HG03439 (cell line): ENCODE measurements at regions not wholly inside any gene's neighbourhood (a gene's known extent, or its start where the extent isn't known, plus 50 kb on each side); places are given as distances from the start of the nearest gene placed in this dataset.

Experiments
- ATAC-seq: cut with Tn5 transposase; IDR thresholded peaks from one replicate; pipeline ENCODE4 v1.9.1; 2021; ENCODE audit warnings: mild to moderate bottlenecking, moderate library complexity; ENCODE audit not compliant: unreplicated experiment

DNA sequence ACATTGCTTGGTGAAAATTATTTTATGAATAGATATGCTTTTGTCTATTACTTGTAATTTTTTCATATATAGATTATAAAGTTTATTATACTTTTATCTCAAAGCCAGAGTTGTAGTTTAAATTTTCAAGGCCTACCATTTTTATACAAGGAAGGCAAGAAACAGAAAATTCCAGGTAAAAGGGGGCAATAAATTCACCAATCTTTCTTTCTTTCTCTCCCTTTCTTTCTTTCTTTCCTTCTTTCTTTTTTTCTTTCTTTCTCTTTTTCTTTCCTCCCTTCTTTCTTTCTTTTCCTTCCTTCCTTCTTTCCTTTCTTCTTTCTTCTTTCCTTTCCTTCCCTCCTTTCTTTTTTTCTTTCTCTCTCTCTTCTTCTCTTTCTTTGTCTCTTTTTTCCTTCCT, 529.4 kb downstream of the PCDH17 start:
- ATAC-seq: no peak

DNA sequence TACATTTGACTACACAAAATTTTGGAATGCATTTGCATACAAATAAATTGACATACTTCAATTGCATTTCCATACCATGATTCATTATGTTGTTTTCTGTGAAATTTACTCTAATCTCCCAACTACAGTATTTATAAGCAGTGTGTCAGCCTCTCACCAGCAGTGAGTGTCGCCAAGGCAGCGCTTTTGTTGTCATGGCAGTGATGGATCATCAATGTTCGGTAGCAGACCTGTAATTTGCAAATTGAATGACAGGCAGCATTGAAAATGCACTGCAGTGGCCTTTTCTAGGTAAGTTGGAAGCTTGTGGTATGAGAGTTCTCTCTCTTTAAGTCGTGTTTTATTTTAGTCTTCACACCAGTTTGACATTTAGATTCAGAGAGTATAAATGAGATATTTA, 534.1 kb downstream of the PCDH17 start:
- ATAC-seq: no peak

DNA sequence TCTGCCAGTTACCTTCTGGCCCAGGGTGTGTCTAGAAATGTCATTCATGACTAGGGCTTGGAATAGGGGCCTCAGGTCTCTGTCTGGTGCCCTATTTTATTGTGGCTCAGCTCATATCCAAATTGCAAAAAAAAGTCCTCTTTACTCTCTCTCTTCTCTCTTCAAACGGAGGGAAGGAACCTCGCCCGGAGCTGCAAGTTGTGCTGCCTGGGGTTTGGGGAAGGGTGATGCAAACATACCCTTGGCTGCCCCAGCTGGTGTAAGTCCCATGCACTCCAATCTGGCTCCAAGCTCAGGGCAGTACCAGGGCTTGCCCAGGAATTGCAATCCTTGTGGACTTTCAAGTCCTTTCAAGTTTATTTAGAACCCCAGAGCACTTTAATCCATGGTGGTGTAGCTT, 549.6 kb downstream of the PCDH17 start:
- ATAC-seq: no peak

DNA sequence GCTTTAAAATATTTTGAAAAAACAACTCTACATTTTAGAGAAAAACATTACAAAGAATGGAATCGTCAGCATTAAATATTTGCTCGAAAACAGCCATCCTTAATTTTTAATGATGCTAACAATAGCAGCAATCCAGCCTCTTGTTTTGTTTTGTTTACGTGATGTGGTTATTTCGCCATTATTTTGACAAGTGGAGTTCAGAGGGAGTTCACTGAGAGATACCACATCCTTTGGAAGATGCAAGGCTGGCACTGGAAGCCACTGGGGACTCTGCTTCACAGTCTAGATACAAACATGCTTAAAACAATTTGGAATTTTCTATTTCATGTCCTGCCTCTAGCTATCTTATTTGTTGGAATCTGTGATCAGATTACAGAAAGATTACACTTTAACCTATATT, 556.3 kb downstream of the PCDH17 start:
- ATAC-seq: no peak

DNA sequence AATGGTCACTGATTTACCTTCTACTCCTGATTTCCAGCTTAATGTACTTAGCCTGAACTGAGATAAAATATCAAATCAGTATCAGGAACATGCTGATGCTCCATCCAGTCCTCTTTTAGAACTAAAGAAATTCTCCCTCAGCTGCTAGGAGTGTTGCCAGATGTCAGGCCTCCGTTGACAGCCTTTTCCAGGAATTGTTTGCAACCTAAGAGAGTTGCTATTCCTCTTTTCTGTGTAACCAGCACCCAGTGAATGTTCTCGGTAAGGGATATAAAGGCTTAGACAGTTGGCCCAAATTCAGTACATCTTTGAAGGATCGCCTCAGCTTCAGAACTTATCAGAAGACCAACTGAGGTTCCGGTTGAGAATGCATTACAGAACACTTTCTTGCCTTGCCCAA, 559.0 kb downstream of the PCDH17 start:
- ATAC-seq: no peak

DNA sequence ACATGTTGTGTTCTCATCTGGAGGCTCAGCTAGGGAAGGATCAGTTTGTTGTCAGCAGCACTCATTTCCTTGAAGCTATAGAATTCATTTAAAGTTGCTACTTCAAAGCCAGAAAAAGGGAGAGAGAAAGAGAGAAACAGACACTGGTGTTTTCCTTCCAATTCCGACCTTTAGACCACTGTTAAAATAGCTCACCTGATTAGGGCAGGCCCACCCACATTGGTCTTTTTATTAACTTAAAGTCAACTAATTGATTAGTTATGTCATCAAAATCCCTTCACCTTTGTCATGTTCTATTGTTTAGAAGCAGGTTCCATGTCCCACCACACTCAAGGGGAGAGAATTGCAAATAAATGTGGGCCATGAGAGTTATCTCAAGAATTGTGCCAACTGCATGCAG, 560.2 kb downstream of the PCDH17 start:
- ATAC-seq: no peak

DNA sequence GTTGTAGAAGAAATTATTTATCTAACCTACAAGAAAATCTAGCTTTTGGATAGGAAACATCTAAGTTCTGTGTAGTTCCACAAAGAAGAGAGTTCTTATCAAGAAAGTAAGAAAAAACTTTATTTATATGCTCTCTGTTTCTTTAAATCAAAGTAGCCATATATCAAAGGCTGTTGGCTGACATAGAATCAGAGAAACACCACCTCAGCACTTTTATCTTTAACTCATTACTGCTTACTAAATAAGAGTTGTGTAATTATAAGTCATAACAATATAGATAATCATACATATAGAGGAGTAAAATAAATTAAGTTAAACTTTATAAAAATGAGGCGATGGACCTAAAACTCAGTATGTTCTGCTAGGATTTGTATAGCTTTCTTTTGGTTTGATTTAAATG, 570.6 kb downstream of the PCDH17 start:
- ATAC-seq: no peak

DNA sequence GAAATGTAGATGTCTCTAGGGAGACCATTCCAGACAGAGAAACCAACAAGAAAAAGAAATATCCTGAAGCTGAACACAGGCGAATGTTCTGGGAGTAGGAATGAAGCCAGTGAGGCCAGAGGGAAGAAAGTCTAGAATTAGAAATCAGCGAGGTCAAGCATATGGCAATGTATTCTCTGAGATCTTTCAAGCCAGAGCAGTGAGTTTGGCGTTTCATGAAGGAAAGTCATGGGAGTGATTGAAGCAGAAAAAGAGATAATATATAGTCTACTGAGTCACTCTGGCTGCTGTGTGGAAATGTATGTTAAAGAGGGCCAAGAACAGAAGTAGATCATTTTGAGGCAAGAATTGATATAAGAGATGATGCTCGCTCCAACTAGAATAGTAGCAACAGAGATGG, 576.0 kb downstream of the PCDH17 start:
- no peak for ATAC-seq

DNA sequence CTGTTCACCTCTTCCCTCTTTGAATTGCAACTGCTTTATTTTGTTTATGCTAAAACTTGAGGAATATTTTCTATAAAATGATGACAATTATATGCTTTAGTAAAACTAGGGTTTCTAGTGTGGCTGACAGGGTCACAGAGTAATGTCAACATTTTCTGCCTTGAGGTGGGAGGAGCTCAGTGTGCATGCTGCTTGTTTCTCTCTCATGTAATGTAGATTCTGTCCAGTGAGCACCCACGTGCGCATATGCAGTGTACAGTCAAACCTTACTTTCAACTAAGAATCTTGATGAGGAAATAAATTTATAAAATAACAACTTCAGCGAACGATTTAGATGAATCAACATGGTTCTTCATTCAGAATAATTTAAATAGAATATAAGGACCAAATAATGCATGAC, 603.9 kb downstream of the PCDH17 start:
- no peak for ATAC-seq

DNA sequence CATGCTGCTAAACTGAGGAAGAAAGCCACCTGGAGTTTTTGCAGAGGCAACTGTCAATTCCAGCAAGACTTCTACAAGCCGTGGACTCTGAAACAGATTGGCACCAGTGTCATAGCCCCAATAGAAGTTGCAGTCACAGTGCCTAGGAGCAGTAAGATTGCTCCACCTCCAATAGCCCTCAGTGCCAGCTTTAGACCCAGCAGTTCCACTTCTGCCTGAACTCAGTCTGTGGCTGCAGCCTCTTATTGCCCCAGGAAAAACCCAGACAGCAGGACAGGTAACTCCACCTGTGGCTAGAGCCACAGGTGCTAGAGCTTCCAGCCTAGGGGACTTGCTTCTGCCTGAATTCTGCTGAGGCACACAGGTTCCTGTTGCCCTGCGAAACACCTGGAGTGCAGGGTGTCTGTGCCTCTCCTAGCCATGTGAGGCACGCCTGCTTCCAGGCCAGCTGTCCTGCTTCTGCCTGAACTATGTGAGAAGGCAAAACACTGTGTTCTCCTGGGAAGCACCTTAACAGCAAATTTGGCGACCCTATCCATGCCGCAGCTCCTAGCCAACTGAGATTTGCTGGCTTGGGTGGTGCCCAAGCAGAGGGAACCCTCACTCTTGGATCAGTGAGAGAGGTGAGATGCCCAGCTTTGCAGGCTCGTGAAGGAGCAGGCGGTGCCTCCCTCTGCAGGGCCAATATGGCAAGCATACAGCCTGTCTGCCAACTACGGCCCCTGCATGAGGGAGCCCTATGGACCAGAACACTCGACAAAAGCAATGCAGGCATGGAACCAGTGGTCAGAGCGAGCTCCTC, 607.6 kb downstream of the PCDH17 start:
- ATAC-seq: no peak

DNA sequence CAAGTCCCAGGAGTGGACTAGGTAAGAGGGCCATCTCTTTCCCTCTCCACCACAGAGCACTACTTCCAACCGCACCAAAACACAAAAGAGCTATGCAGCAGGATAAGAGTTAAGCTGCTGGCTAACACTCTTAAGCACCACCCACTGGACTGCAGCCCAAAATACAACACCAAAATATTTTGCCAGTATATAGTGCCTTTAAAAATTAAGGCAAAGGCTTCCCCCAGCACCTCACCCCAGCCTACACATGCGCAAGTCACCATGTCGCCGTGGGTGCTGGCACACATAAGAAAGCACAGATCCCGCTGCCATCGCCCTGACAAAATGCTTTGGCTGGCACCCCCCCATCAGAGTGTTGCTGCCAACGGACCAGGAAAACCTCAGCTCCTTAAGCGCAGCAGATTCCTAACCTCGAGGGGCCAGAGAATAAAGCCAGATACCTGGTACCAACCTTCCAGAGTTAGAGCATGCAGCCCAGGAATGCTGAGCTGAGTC, 608.3 kb downstream of the PCDH17 start:
- no peak for ATAC-seq

DNA sequence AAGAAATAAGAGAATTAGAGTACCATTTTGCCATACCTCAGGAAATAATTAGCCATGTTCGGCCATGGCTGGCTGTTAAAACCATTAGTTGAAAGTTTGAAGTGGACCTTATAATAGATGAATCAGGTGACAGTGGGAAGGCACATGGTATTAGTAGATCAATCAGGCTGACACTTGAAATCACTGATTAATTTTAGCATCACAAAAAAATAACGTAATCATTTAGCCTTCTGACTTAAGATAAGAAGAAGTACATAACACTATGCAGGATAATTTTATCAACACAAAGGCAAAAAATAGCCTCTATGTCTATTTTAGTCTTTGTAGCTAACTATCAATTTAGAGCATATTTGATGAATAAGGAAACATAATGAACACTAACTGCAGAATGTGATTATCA, 615.5 kb downstream of the PCDH17 start:
- ATAC-seq: no peak

DNA sequence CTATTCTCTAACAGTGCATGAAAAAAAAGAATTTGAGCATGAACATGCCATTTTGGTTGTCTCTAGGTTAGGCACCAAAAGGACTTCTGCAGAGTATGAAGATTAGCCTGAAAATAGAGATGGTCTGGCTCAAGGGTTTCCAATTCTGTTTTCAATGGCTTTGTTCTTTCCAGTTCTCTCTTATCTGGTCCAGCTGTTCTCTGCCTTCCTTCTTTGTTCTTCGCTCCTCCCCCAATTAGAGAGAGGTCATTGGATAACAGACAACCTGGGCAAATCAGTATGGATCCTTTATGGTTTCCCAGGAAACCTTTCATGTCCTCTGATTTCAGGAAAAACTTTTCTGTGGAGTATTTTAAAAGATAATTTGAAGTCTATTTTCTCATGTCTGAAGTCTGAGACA, 623.4 kb downstream of the PCDH17 start:
- ATAC-seq: no peak

DNA sequence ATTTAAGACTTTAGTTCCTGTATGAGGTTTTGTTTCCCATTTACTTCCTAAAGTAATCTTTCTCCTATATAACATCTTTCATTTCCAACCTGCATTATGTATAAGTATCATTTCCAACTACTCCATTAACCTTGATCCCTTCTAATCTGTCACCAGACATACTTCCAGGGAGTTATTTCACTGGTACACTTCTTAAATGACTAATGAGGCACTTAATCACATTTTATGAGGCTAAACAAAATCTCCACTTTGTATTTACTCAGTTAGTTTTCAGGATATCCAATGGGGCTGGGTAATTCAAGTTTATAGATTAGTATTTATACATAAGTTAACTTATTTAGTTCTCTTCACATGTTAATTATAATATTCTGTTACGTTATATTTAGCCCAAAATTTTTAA, 634.7 kb downstream of the PCDH17 start:
- no peak for ATAC-seq

DNA sequence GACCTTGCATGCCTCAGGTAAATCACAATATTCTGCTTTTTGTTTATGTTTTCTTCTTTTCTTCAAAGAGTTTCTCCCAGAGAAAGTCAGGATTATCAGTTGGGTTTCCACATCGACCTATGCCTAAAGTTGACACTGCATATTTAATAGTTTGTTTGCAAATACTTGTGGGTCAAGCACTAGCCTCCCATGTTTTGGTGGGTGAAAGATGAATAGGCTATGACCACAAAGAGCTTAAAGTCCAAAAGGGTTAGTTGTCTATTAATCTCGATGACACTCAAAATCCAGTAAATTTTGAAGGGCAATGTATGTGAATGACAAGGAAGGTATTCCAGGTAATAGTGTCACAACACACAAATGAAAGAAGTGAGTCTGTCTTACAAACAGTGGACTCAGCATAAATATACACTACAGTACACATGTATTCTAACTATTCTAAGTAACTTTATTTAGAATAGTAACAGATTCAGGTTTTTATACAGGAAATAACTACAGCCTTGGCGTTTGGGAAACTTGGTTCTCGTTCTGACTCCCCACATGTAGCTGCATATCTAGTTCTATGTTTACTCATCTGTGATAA, 667.1 kb downstream of the PCDH17 start:
- ATAC-seq: no peak

DNA sequence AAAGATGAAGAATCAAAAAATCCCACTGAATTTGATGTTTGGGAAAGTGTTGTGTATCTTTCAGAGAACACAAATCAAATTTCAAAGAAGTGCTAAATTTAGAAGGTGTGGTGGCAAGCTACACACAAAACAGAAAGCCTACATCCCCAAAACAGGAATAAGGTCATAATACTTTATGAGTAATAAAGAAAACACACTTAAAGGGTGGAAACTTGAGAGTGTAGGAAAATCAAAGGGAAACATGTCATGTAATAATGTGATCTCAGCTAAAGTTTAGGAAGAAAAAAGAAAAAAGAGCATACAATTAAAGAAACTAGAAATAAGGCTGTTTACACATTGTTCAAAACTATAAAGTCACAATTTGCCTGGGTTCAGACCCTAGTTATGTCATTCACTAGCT, 668.7 kb downstream of the PCDH17 start:
- ATAC-seq: no peak

DNA sequence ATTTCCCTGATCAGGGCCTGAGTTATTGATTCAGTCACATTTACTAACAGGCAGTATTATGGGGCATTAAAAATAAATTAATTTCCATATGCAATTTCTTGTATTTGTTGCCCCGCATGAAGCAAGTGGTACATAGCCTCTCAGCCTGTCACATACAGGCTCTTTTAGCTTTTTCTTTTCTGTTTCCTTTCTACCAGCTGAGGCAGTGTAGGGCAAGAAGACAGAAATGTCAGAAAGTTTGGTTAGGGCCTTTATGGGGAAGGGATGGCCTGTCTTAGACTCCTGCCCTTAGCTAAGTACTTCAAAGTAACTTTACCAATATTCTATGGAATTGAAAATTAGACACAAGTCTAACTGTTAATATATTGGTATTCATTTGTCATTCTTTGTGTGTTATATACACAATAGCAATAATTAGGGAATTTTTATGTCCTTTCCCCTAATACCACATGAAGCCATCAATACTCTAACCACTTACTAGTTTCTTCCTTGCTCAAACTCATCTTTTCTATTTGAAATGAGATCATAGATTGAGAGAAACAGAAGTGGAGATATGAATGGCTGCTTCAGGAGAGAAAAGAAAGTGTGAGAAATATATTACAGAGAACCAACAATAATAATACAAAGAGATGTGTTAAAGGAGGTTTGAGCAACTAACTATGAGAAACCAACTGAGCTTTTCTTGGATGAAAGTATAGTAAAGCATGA, 669.6 kb downstream of the PCDH17 start:
- no peak for ATAC-seq

DNA sequence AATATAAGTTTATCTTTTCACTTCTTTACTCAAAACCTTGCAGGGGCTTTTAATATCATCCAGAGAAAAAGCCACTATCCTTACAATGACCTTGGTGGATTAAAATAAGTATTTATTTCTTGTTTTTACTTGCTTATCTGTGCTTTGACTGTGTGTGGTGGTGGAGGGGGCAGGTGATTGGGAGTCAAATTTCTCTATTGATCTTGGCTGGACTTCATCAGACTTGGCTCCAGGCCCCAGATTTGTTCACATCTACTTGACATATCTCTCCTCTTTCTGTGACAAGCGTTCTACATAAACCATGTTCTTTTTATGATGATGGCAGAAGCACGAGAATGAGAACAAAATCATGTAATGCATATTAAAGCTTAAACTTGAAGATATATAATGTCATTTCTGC, 670.8 kb downstream of the PCDH17 start:
- ATAC-seq: no peak

DNA sequence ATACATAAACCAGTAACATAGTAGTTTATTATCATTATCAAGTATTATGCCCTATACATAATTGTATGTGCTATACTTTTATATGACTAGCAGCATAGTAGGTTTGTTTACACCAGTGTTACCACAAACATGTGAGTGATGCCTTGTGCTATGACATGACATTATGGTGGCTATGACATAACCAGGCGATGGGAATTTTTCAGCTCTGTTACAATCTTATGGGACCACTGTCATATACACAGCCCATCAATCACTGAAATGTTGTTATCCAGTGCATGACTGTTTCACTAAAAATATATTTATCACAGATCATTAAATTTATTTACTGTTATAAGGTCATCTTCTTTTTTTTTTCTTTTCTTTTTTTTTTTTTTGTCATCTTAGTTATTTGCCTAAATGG, 674.5 kb downstream of the PCDH17 start:
- ATAC-seq: no peak

DNA sequence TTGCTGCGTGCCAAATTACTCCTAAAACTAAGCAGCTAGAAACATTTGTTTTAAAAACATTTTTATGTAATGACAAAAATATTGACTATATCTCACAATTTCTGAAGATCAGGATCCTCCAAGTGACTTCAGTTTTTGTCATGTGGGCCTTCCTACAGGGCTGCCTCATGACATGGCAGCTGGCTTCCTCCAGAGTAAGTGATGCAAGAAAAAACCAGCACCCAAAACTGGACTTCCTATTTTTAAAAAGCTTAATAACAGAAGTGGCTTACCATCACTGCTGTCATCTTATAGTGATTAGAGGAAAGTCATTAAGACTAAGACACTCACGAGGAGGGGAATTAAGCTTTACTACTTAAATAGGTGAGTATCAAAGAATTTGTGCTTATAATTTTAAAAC, 681.7 kb downstream of the PCDH17 start:
- no peak for ATAC-seq

DNA sequence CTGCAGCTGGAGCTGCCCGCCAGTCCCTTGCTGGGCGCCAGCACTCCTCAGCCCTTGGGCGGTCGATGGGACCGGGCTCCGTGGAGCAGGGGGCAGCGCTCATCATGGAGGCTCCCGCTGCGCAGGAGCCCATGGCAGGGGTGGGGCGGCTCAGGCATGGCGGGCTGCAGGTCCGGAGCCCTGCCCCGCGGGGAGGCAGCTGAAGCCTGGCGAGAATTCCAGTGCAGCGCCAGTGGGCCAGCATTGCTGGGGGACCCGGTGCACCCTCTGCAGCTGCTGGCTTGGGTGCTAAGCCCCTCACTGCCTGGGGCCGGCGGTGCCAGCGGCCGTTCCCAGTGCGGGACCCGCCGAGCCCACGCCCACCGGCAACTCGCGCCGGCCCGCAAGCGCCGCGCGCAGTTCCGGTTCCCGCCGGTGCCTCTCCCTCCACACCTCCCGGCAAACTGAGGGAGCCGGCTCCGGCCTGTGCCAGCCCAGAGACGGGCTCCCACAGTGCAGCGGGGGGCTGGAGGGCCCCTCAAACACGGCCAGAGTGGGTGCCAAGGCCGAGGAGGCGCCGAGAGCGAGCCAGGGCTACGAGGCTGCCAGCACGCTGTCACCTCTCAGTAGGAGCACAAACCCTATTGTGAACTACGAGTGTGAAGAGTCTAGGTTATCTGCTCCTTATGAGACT, 687.1 kb downstream of the PCDH17 start:
- no peak for ATAC-seq

DNA sequence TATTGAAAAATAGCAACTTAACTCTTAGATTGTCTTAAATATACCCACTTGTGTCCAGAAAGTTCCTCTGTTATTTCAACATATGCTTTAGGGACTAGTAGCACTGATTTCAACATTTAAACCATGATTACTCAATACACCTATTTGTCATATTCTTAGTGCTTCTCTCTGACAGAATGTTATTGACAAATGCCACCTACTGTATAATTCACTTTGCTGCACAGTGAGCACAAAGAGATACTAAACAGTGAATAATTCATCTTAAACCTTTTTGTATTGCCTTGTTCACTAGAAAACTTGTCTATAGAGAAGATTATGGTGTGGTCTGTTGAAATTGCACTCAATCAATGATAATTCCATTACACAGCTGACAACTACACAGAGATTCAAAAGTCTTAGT, 692.6 kb downstream of the PCDH17 start:
- ATAC-seq: no peak
